ENCODE measurements at regions not wholly inside any gene's neighbourhood (a gene's known extent, or its start where the extent isn't known, plus 50 kb on each side); places are given as distances from the start of the nearest gene placed in this dataset.
"Not testable (repeated sequence)": the region's sequence is repeated elsewhere in the genome, so short reads cannot be mapped to it uniquely, and the experiment has no call there.

GRCh38 chr10:113475381-113475807, 77.5 kb upstream of the HABP2 start:
- DNase-seq: no peak

- no peak for DNase-seq
Observed at GRCh38 chr10:113476191-113476590, 76.7 kb upstream of the HABP2 start.

GRCh38 chr10:113476673-113477072, 76.2 kb upstream of the HABP2 start:
- DNase-seq: no peak

GRCh38 chr10:113477451-113477850, 75.4 kb upstream of the HABP2 start:
- DNase-seq: no peak

GRCh38 chr10:113479346-113480080, 73.3 kb upstream of the HABP2 start:
- DNase-seq: no peak

GRCh38 chr10:113480081-113480360, 72.8 kb upstream of the HABP2 start:
- DNase-seq: no peak

- DNase-seq: no peak
Observed at GRCh38 chr10:113480851-113481502, 71.9 kb upstream of the HABP2 start.

GRCh38 chr10:113484487-113484886, 68.4 kb upstream of the HABP2 start:
- DNase-seq: no peak

- no peak for DNase-seq
Observed at GRCh38 chr10:113485736-113486135, 67.1 kb upstream of the HABP2 start.

GRCh38 chr10:113486531-113486930, 66.3 kb upstream of the HABP2 start:
- DNase-seq: no peak

- DNase-seq: no peak
Observed at GRCh38 chr10:113487154-113487553, 65.7 kb upstream of the HABP2 start.

- no peak for DNase-seq
Observed at GRCh38 chr10:113488186-113488585, 64.7 kb upstream of the HABP2 start.

- DNase-seq: not testable (repeated sequence)
Observed at GRCh38 chr10:113489522-113489921, 63.3 kb upstream of the HABP2 start.

- DNase-seq: no peak
Observed at GRCh38 chr10:113491967-113492565, 60.8 kb upstream of the HABP2 start.

GRCh38 chr10:113493195-113493594, 59.7 kb upstream of the HABP2 start:
- no peak for DNase-seq

- DNase-seq: no peak
Observed at GRCh38 chr10:113493882-113494301, 59.0 kb upstream of the HABP2 start.

GRCh38 chr10:113494761-113495160, 58.1 kb upstream of the HABP2 start:
- no peak for DNase-seq

- no peak for DNase-seq
Observed at GRCh38 chr10:113495553-113495952, 57.3 kb upstream of the HABP2 start.

GRCh38 chr10:113496111-113497109, 56.4 kb upstream of the HABP2 start:
- no peak for DNase-seq

GRCh38 chr10:113497198-113497597, 55.7 kb upstream of the HABP2 start:
- DNase-seq: no peak

- DNase-seq: no peak
Observed at GRCh38 chr10:113498997-113499396, 53.9 kb upstream of the HABP2 start.

- no peak for DNase-seq
Observed at GRCh38 chr10:113499806-113500205, 53.0 kb upstream of the HABP2 start.

- not testable (repeated sequence) for DNase-seq
Observed at GRCh38 chr10:113501031-113501430, 51.8 kb upstream of the HABP2 start.
